ENCODE measurements at regions not wholly inside any gene's neighbourhood (a gene's known extent, or its start where the extent isn't known, plus 50 kb on each side); places are given as distances from the start of the nearest gene placed in this dataset.

DNA sequence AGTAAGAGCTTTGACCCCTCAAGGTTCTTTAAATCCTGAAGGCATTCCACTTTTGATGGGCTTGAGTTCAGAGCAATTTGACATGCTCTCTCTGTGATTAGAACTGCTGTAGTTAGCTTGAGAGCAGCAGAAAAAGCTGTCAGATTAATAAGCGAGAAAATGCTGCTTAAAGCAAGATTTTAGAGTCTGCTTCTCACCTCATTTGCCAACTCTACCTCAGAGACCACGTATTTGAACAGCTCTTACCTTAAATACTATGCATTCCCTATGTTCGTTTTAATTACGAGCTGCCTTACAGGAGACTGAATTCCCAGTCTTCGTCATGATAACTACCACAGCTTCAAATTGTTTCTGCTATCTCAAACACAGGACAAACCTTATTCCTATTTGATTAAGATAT lies 253.4 kb downstream of the SLITRK6 start:
- Histone ChIP-seq H3K4me3 (ENCODE audit: low read length) (no peak overlapping the region), H3K79me2 (ENCODE audit: low read length) (no peaks in the 10 kb centered on the region), H3K27ac (ENCODE audit: low read length) (no peak overlapping the region), H3K9me3 (ENCODE audit: low read length) (peaks cover 6% of the 10 kb centered on the region), H3K36me3 (ENCODE audit: insufficient read depth, low read length) (no peaks in the 10 kb centered on the region), H3K27me3 (ENCODE audit: low read length) (no peaks in the 10 kb centered on the region), H4K20me1 (ENCODE audit: insufficient read depth, low read depth, low read length) (no peaks in the 10 kb centered on the region), H3K9ac (ENCODE audit: low read length) (no peak overlapping the region), H2AFZ (ENCODE audit: low read length) (peak overlapping the region; percentile 65), H3K4me2 (ENCODE audit: low read depth, low read length, poor library complexity, severe bottlenecking) (no peak overlapping the region), H3K4me1 (ENCODE audit: low read length) (0 out of 2 replicates have a peak, but pooled peaks cover 9% of the 10 kb centered on the region), H3K9me2 (replicated peaks; ENCODE audit: insufficient read depth, low read length) (no peaks in the 10 kb centered on the region)
- no peak for DNase-seq

DNA sequence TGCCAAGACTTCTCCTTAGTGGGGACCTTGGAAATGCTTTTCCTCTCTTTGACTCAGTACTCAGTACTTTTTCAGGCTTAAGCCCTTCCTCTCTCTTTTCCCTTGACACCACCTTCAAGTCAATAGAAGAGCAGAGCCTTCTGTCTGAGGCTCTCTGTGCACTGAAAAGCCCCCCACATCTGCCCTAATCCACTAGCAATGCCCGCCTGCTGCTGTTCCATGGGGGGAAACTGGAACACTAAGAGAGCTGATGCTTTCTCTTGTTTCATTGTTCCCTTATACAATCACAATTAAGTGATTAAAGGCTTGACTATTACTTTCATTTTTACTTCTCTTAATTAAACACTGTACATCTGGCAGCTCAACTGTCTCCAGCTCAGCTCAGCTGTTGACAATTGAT lies 254.5 kb downstream of the SLITRK6 start:
- H3K79me2 ChIP-seq (ENCODE audit: low read length): no peaks in the 10 kb centered on the region
- no peaks in the 10 kb centered on the region for H3K36me3 ChIP-seq (ENCODE audit: insufficient read depth, low read length)
- no peaks in the 10 kb centered on the region for H3K27me3 ChIP-seq (ENCODE audit: low read length)
- no peak overlapping the region for H3K9ac ChIP-seq (ENCODE audit: low read length)
- H3K27ac ChIP-seq (ENCODE audit: low read length): no peak overlapping the region
- H3K4me1 ChIP-seq (ENCODE audit: low read length): 0 out of 2 replicates have a peak, but pooled peaks cover 9% of the 10 kb centered on the region
- H2AFZ ChIP-seq (ENCODE audit: low read length): peak overlapping the region; percentile 78
- no peak for DNase-seq
- no peaks in the 10 kb centered on the region for H3K9me2 ChIP-seq (replicated peaks; ENCODE audit: insufficient read depth, low read length)
- no peak overlapping the region for H3K4me3 ChIP-seq (ENCODE audit: low read length)
- no peaks in the 10 kb centered on the region for H4K20me1 ChIP-seq (ENCODE audit: insufficient read depth, low read depth, low read length)
- peaks cover 6% of the 10 kb centered on the region for H3K9me3 ChIP-seq (ENCODE audit: low read length)
- no peak overlapping the region for H3K4me2 ChIP-seq (ENCODE audit: low read depth, low read length, poor library complexity, severe bottlenecking)

DNA sequence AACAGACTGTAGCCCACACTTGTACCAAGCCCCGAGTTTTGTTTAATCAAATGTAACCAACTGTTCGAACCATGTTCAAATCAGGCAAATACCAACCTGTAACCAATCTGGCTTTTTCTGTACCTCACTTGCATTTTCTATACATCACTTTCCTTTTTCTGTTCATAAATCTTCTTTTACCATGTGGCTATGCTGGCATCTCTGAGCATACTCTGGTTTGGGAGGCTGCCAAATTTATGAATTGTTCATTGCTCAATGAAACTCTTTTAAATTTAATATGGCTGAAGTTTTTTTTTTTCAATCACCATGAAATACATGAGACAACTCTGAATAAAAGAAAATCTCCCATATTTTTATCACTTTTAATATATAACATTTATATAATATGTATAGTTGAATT lies 256.1 kb downstream of the SLITRK6 start:
- Histone ChIP-seq H3K36me3 (ENCODE audit: insufficient read depth, low read length) (no peaks in the 10 kb centered on the region), H3K27me3 (ENCODE audit: low read length) (no peaks in the 10 kb centered on the region), H3K4me1 (ENCODE audit: low read length) (0 out of 2 replicates have a peak, but pooled peaks cover 9% of the 10 kb centered on the region), H4K20me1 (ENCODE audit: insufficient read depth, low read depth, low read length) (no peaks in the 10 kb centered on the region), H3K9ac (ENCODE audit: low read length) (no peak overlapping the region), H3K4me3 (ENCODE audit: low read length) (no peak overlapping the region), H3K79me2 (ENCODE audit: low read length) (no peaks in the 10 kb centered on the region), H3K9me2 (replicated peaks; ENCODE audit: insufficient read depth, low read length) (no peaks in the 10 kb centered on the region), H3K9me3 (ENCODE audit: low read length) (no peaks in the 10 kb centered on the region), H2AFZ (ENCODE audit: low read length) (peak overlapping the region; percentile 44; the same call in 1 of the 2 replicates), H3K4me2 (ENCODE audit: low read depth, low read length, poor library complexity, severe bottlenecking) (no peak overlapping the region), H3K27ac (ENCODE audit: low read length) (no peak overlapping the region)
- DNase-seq: no peak

DNA sequence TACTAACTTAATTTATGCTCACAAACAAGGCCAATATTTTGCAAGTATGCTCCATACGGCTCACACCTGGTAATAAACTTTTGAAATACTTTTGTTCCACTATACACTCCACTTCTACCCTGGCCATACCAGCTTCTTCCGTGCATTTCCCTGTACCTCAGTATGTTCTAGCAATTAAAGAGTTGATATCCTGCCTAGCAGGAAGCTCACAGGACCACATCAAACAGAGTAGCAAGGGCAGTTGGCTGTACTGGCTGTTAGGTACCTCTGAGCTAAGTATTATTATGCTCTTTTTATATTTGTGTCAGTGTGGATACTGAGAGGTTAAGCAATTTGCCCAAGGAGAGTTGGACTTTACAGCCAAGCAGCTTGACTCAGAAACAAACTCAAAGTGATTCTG lies 257.7 kb downstream of the SLITRK6 start:
- H3K4me3 ChIP-seq (ENCODE audit: low read length): no peak overlapping the region
- no peaks in the 10 kb centered on the region for H3K9me3 ChIP-seq (ENCODE audit: low read length)
- H3K4me1 ChIP-seq (ENCODE audit: low read length): 0 out of 2 replicates have a peak, but pooled peaks cover 5% of the 10 kb centered on the region
- no peak for DNase-seq
- H2AFZ ChIP-seq (ENCODE audit: low read length): peak overlapping the region; percentile 97
- H3K79me2 ChIP-seq (ENCODE audit: low read length): no peaks in the 10 kb centered on the region
- H3K9me2 ChIP-seq (replicated peaks; ENCODE audit: insufficient read depth, low read length): no peaks in the 10 kb centered on the region
- H3K27ac ChIP-seq (ENCODE audit: low read length): no peak overlapping the region
- H3K36me3 ChIP-seq (ENCODE audit: insufficient read depth, low read length): no peaks in the 10 kb centered on the region
- no peak overlapping the region for H3K9ac ChIP-seq (ENCODE audit: low read length)
- H3K27me3 ChIP-seq (ENCODE audit: low read length): no peaks in the 10 kb centered on the region
- H4K20me1 ChIP-seq (ENCODE audit: insufficient read depth, low read depth, low read length): no peaks in the 10 kb centered on the region
- H3K4me2 ChIP-seq (ENCODE audit: low read depth, low read length, poor library complexity, severe bottlenecking): no peak overlapping the region

DNA sequence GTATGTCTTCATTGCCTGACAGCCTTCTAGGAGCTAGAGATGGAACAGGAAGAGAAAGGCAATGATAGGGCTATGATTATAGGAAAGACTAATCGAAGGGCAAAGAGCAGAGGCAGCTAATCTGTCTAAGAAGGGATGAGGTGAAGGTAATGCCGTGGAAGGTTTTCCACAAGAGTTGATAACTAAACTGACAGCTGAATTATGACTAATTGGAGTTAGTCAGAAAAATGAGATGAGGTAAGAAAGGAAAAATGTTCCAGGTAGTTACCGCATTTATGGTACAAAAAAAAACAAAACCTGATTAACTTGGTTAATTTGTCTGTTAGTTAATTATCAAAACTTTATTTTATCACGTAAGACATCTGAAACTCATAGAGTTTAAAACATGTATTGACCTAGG lies 260.3 kb downstream of the SLITRK6 start:
- Histone ChIP-seq H3K4me1 (ENCODE audit: low read length) (no peaks in the 10 kb centered on the region), H3K9me3 (ENCODE audit: low read length) (no peaks in the 10 kb centered on the region), H3K4me3 (ENCODE audit: low read length) (no peak overlapping the region), H3K27me3 (ENCODE audit: low read length) (no peaks in the 10 kb centered on the region), H3K4me2 (ENCODE audit: low read depth, low read length, poor library complexity, severe bottlenecking) (no peak overlapping the region), H3K9ac (ENCODE audit: low read length) (no peak overlapping the region), H3K27ac (ENCODE audit: low read length) (no peak overlapping the region), H3K36me3 (ENCODE audit: insufficient read depth, low read length) (no peaks in the 10 kb centered on the region), H2AFZ (ENCODE audit: low read length) (peak overlapping the region; percentile 51), H3K79me2 (ENCODE audit: low read length) (no peaks in the 10 kb centered on the region), H4K20me1 (ENCODE audit: insufficient read depth, low read depth, low read length) (no peaks in the 10 kb centered on the region), H3K9me2 (replicated peaks; ENCODE audit: insufficient read depth, low read length) (no peaks in the 10 kb centered on the region)
- DNase-seq: no peak

DNA sequence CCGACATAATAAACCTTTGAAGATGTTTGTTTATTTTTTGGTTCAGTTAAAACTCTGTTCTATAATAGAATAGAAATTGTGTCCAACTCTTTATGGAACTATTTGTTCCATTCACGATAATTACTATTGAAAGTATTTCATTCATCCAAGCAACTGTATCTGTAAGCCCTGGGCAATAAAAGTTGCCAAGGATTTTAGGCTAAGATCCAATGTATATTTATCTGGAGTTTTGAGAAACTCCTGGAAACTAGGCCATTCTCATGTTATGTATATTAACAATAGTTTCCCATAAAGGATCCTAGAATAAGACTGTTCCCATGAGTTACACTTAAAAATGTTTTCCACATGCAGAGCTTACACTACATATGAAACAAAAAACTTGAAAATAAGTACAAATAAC lies 261.6 kb downstream of the SLITRK6 start:
- Histone ChIP-seq H3K9me2 (replicated peaks; ENCODE audit: insufficient read depth, low read length) (no peaks in the 10 kb centered on the region), H4K20me1 (ENCODE audit: insufficient read depth, low read depth, low read length) (no peaks in the 10 kb centered on the region), H3K4me2 (ENCODE audit: low read depth, low read length, poor library complexity, severe bottlenecking) (no peak overlapping the region), H3K9ac (ENCODE audit: low read length) (no peak overlapping the region), H3K27ac (ENCODE audit: low read length) (no peak overlapping the region), H2AFZ (ENCODE audit: low read length) (no peak overlapping the region), H3K4me1 (ENCODE audit: low read length) (no peaks in the 10 kb centered on the region; the same call in 1 of the 2 replicates), H3K27me3 (ENCODE audit: low read length) (no peaks in the 10 kb centered on the region), H3K79me2 (ENCODE audit: low read length) (no peaks in the 10 kb centered on the region), H3K9me3 (ENCODE audit: low read length) (no peaks in the 10 kb centered on the region), H3K36me3 (ENCODE audit: insufficient read depth, low read length) (no peaks in the 10 kb centered on the region), H3K4me3 (ENCODE audit: low read length) (no peak overlapping the region)
- DNase-seq: no peak

DNA sequence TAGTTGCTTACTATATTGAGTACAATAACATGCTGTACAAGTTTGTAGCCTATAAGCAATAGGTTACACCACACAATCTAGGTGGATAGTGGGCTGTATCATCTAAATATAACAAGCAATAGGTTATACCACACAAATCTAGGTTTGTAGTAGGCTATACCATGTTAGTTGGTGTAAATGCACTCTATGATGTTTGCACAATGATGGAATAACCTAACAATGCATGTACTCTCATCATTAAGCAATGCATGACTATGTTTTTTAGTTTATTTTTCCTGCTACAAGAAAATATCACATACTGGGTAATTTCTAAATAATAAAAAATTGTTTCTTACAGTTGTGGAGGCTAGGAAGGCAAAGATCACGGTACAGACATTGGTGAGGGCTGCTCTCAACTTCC lies 262.5 kb downstream of the SLITRK6 start:
- H3K9ac ChIP-seq (ENCODE audit: low read length): no peak overlapping the region
- no peak overlapping the region for H3K27ac ChIP-seq (ENCODE audit: low read length)
- H3K36me3 ChIP-seq (ENCODE audit: insufficient read depth, low read length): no peaks in the 10 kb centered on the region
- H3K79me2 ChIP-seq (ENCODE audit: low read length): no peaks in the 10 kb centered on the region
- H3K9me3 ChIP-seq (ENCODE audit: low read length): no peaks in the 10 kb centered on the region
- no peak overlapping the region for H3K4me3 ChIP-seq (ENCODE audit: low read length)
- no peaks in the 10 kb centered on the region for H4K20me1 ChIP-seq (ENCODE audit: insufficient read depth, low read depth, low read length)
- DNase-seq: no peak
- no peak overlapping the region for H3K4me2 ChIP-seq (ENCODE audit: low read depth, low read length, poor library complexity, severe bottlenecking)
- H2AFZ ChIP-seq (ENCODE audit: low read length): peak overlapping the region; percentile 69
- no peaks in the 10 kb centered on the region for H3K27me3 ChIP-seq (ENCODE audit: low read length)
- no peaks in the 10 kb centered on the region for H3K9me2 ChIP-seq (replicated peaks; ENCODE audit: insufficient read depth, low read length)
- H3K4me1 ChIP-seq (ENCODE audit: low read length): no peaks in the 10 kb centered on the region; the same call in 1 of the 2 replicates

DNA sequence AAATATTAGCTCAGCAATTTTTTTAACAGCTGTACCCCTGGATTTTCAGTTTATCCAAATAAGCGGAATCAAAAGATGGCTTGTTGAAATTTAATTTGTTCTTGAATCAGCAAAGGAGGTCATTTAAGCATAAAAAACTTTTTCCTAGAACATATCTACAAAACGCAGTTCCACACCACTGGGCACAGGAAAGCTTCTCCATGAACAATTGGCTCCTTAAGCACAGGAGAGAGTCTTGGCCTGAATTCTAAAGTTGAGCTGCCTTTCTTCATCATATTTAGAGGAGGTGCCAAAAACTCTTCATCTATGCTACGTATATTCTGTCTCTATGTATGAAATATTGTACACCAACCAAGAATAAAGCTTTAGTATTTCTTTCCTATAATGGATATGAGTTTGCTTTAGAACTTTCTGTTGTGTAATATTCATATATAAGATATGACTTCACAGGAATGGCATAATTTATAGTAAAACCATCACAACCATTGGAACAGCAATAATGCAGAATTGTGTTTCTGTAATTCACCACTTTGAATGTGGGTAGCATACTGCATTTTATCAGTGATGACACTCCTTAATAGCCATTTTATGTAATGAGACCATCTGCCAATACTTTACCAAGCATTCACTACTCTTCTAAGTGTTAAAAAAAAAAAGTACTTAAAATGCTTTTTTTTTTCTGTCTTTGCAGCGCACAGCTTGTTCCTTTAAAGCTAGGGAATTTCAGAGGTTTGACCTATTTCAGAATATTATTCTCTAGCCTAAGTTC lies 263.7 kb downstream of the SLITRK6 start:
- no peak overlapping the region for H3K4me2 ChIP-seq (ENCODE audit: low read depth, low read length, poor library complexity, severe bottlenecking)
- H3K27me3 ChIP-seq (ENCODE audit: low read length): no peaks in the 10 kb centered on the region
- no peaks in the 10 kb centered on the region for H3K9me3 ChIP-seq (ENCODE audit: low read length)
- H3K27ac ChIP-seq (ENCODE audit: low read length): no peak overlapping the region
- no peaks in the 10 kb centered on the region for H4K20me1 ChIP-seq (ENCODE audit: insufficient read depth, low read depth, low read length)
- H3K79me2 ChIP-seq (ENCODE audit: low read length): no peaks in the 10 kb centered on the region
- no peak for DNase-seq
- H3K4me1 ChIP-seq (ENCODE audit: low read length): no peaks in the 10 kb centered on the region; the same call in 1 of the 2 replicates
- H3K9ac ChIP-seq (ENCODE audit: low read length): no peak overlapping the region
- no peak overlapping the region for H3K4me3 ChIP-seq (ENCODE audit: low read length)
- H3K9me2 ChIP-seq (replicated peaks; ENCODE audit: insufficient read depth, low read length): no peaks in the 10 kb centered on the region
- H3K36me3 ChIP-seq (ENCODE audit: insufficient read depth, low read length): no peaks in the 10 kb centered on the region
- H2AFZ ChIP-seq (ENCODE audit: low read length): peak overlapping the region; percentile 70
